ENCODE measurements at regions not wholly inside any gene's neighbourhood (a gene's known extent, or its start where the extent isn't known, plus 50 kb on each side); places are given as distances from the start of the nearest gene placed in this dataset.

GRCh38 chr11:28874706-28875105, 766.5 kb downstream of the METTL15 start:
- Mint-ChIP-seq H3K27ac (ENCODE audit: unreplicated experiment) (no peak overlapping the region), H3K4me3 (ENCODE audit: unreplicated experiment) (no peak overlapping the region), H3K27me3 (ENCODE audit: low read depth, unreplicated experiment) (no peaks in the 10 kb centered on the region), H3K9me3 (ENCODE audit: unreplicated experiment) (no peaks in the 10 kb centered on the region), H3K4me1 (ENCODE audit: low read depth, unreplicated experiment) (peaks cover 5% of the 10 kb centered on the region), H3K36me3 (ENCODE audit: low read depth, unreplicated experiment) (no peaks in the 10 kb centered on the region)
- Histone ChIP-seq H4K20me1 (ENCODE audit: insufficient read depth, low read length) (no peaks in the 10 kb centered on the region), H3K36me3 (ENCODE audit: insufficient read depth, low read length) (no peaks in the 10 kb centered on the region), H3K4me3 (ENCODE audit: insufficient read depth, low read depth, low read length) (no peak overlapping the region), H3K9me3 (ENCODE audit: insufficient read depth, low read depth, low read length) (no peaks in the 10 kb centered on the region), H2AFZ (ENCODE audit: low read depth, low read length) (no peak overlapping the region), H3K27ac (ENCODE audit: low read depth, low read length) (no peak overlapping the region), H3K4me1 (ENCODE audit: insufficient read depth, low read length) (no peaks in the 10 kb centered on the region), H3K27me3 (ENCODE audit: insufficient read depth, low read length) (no peaks in the 10 kb centered on the region), H3K79me2 (ENCODE audit: insufficient read depth, low read length) (no peaks in the 10 kb centered on the region), H3K9ac (ENCODE audit: low read length) (no peak overlapping the region), H3K4me2 (ENCODE audit: low read length) (no peak overlapping the region)
- DNase-seq (ENCODE audit: low read depth) = no peak
- no peak for FAIRE-seq
- TF ChIP-seq EZH2 (IDR thresholded peaks at IDR 0.05; ENCODE audit: insufficient read depth, low read length) (no peak), CTCF (IDR thresholded peaks at IDR 0.05; ENCODE audit: insufficient read depth, low read depth, low read length) (no peak)

- Mint-ChIP-seq H3K4me1 (ENCODE audit: low read depth, unreplicated experiment) (no peaks in the 10 kb centered on the region), H3K27ac (ENCODE audit: unreplicated experiment) (no peak overlapping the region), H3K36me3 (ENCODE audit: low read depth, unreplicated experiment) (no peaks in the 10 kb centered on the region), H3K27me3 (ENCODE audit: low read depth, unreplicated experiment) (no peaks in the 10 kb centered on the region), H3K4me3 (ENCODE audit: unreplicated experiment) (no peak overlapping the region), H3K9me3 (ENCODE audit: unreplicated experiment) (no peaks in the 10 kb centered on the region)
- H3K79me2 ChIP-seq (ENCODE audit: insufficient read depth, low read length) = no peaks in the 10 kb centered on the region
- H3K9me3 ChIP-seq (ENCODE audit: insufficient read depth, low read depth, low read length) = no peaks in the 10 kb centered on the region
- no peak overlapping the region for H3K4me3 ChIP-seq (ENCODE audit: insufficient read depth, low read depth, low read length)
- H3K4me2 ChIP-seq (ENCODE audit: low read length) = no peak overlapping the region
- no peaks in the 10 kb centered on the region for H4K20me1 ChIP-seq (ENCODE audit: insufficient read depth, low read length)
- no peak for TF ChIP-seq EZH2 (IDR thresholded peaks at IDR 0.05; ENCODE audit: insufficient read depth, low read length)
- TF ChIP-seq CTCF (IDR thresholded peaks at IDR 0.05; ENCODE audit: insufficient read depth, low read depth, low read length) = no peak
- H3K4me1 ChIP-seq (ENCODE audit: insufficient read depth, low read length) = no peaks in the 10 kb centered on the region
- no peak for FAIRE-seq
- H2AFZ ChIP-seq (ENCODE audit: low read depth, low read length) = no peak overlapping the region
- H3K9ac ChIP-seq (ENCODE audit: low read length) = no peak overlapping the region
- H3K27me3 ChIP-seq (ENCODE audit: insufficient read depth, low read length) = no peaks in the 10 kb centered on the region
- DNase-seq (ENCODE audit: low read depth) = no peak
- no peak overlapping the region for H3K27ac ChIP-seq (ENCODE audit: low read depth, low read length)
- no peaks in the 10 kb centered on the region for H3K36me3 ChIP-seq (ENCODE audit: insufficient read depth, low read length)
Measured at GRCh38 chr11:28871090-28871489, 762.9 kb downstream of the METTL15 start.

- no peaks in the 10 kb centered on the region for H3K36me3 ChIP-seq (ENCODE audit: insufficient read depth, low read length)
- no peak overlapping the region for H3K4me3 Mint-ChIP-seq (ENCODE audit: unreplicated experiment)
- H3K4me2 ChIP-seq (ENCODE audit: low read length) = no peak overlapping the region
- no peaks in the 10 kb centered on the region for H3K79me2 ChIP-seq (ENCODE audit: insufficient read depth, low read length)
- peaks cover under 1% of the 10 kb centered on the region for H3K9me3 Mint-ChIP-seq (ENCODE audit: unreplicated experiment)
- no peaks in the 10 kb centered on the region for H3K4me1 ChIP-seq (ENCODE audit: insufficient read depth, low read length)
- no peaks in the 10 kb centered on the region for H3K27me3 Mint-ChIP-seq (ENCODE audit: low read depth, unreplicated experiment)
- no peaks in the 10 kb centered on the region for H3K36me3 Mint-ChIP-seq (ENCODE audit: low read depth, unreplicated experiment)
- H3K9ac ChIP-seq (ENCODE audit: low read length) = no peak overlapping the region
- no peak for FAIRE-seq
- no peaks in the 10 kb centered on the region for H4K20me1 ChIP-seq (ENCODE audit: insufficient read depth, low read length)
- H3K27me3 ChIP-seq (ENCODE audit: insufficient read depth, low read length) = no peaks in the 10 kb centered on the region
- H3K27ac ChIP-seq (ENCODE audit: low read depth, low read length) = no peak overlapping the region
- no peak overlapping the region for H2AFZ ChIP-seq (ENCODE audit: low read depth, low read length)
- TF ChIP-seq EZH2 (IDR thresholded peaks at IDR 0.05; ENCODE audit: insufficient read depth, low read length) (no peak), CTCF (IDR thresholded peaks at IDR 0.05; ENCODE audit: insufficient read depth, low read depth, low read length) (no peak)
- H3K4me3 ChIP-seq (ENCODE audit: insufficient read depth, low read depth, low read length) = no peak overlapping the region
- no peak overlapping the region for H3K27ac Mint-ChIP-seq (ENCODE audit: unreplicated experiment)
- no peak for DNase-seq (ENCODE audit: low read depth)
- no peaks in the 10 kb centered on the region for H3K9me3 ChIP-seq (ENCODE audit: insufficient read depth, low read depth, low read length)
- H3K4me1 Mint-ChIP-seq (ENCODE audit: low read depth, unreplicated experiment) = peaks cover 5% of the 10 kb centered on the region
Measured at GRCh38 chr11:28863422-28863821, 755.2 kb downstream of the METTL15 start.
